ENCODE measurements at regions not wholly inside any gene's neighbourhood (a gene's known extent, or its start where the extent isn't known, plus 50 kb on each side); places are given as distances from the start of the nearest gene placed in this dataset.
"Not testable (repeated sequence)": the region's sequence is repeated elsewhere in the genome, so short reads cannot be mapped to it uniquely, and the experiment has no call there.

DNA sequence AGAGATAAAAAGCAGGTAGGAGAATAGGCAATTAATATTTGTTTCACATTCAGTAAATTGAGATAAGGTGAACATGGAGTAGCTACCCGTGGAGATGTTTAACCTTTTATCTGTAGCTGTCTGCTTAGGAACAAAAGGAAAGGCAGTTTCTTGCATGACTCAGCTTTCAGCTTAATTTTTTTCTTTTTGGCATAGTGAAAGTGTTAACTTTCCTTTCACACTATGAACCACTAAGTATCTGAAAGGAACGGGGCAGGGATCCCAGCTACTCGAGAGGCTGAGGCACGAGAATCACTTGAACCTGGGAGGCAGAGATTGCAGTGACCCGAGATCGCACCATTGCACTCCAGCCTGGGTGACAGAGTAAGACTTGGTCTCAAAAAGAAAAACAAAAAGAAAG lies 176.0 kb downstream of the LACC1 start:
- DNase-seq, result not testable (repeated sequence)

DNA sequence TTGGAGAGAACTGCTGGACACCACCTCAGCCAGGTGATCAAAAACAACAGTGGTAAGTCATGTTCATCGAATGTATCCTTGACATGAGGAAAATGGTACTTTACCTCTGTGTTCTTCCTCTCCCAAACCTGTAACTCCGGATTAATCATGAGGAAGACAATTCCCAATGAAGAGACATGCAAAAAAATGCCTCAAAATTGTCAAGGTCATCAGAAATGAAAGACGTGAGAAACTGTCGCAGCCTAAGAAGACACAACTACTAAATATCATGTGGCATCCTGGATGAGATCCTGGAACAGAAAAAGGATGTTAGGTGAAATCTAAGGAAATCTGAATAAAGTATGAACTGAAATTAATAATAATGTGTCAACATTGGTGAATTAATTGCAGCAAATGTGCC lies 178.4 kb downstream of the LACC1 start:
- no peak for DNase-seq

DNA sequence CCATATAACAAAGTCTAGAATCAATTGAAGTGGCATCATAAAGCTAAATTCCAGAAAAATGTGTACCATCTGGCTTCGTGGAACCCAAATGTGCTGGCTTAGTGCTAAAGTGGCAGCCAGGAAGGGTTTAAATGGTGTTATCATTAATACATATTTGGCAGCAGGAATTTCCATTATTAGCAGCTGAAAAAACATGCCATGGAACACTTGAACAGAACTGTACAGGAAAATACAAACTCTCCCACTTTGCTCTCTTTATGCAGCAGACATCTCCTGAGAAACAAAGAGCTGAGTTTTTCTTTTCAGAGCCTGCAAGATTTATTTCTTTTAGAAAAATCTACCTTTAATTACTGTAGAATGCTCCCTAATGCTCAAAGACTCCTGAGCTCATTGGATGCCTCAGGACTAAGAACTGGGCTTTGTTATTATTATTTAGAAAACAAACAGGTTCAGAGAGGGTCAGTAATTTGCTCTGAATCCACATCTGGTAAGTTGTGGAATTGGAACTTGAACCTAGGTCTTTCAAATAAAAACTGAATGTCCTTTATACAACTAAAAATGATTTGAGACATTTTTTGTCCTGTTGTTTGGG lies 179.0 kb downstream of the LACC1 start:
- DNase-seq, result peak; percentile 52

DNA sequence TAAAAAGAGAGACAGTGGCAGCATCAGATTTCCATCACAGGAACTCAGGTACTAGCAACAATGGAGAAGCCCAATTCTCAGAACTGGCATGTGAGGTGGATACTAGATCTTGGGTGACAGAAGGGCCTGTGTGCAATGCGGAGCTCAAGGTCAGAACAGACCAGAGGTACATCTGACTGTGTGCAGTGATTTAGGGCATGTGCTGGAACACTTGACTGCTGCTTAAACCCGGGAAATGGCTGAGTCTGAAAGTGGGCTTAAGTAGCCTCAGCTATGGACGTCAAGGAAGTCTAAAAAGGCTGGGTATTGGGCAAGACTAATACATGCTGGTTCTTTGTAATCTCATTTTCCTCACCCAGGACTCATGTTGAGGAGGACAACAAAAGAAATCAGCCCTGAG lies 182.2 kb downstream of the LACC1 start:
- DNase-seq, result no peak

DNA sequence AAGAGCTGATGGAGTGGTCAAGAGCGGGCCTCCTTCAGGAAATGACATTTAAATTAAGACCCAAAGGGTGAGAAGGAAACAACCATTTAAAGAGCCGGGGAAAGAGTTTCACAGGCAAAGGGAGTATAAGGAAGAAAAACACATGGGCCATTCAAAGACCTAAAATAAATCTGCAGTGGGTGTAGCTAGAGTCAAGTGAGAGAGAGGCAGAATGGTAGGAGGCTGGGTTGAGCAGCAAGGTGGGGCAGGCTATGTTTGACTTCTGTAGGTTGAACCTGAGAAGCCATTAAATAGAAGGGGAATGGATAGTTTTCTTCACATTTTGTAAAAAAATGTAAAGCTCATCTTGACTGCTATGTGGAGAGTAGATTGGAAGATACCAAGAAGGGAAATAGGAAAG lies 183.8 kb downstream of the LACC1 start:
- DNase-seq, result no peak

DNA sequence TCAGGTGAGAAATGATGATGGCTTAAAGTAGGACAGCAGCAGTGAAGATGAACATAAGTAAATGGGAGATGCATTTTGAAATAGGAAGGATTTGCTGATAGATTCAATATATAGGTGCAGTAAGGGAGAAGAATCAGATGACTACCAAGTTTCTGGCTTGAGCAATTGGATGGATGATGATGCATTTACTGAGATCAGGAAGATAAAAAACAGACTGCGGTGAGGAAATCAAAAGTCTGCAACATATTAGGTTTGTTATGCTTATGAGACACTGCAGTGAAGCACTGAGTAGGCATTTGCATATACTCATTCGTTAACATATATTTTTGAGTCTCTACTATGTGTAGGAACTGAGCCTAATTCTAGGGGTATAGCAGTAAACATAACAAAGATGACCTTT lies 184.2 kb downstream of the LACC1 start:
- no peak for DNase-seq

DNA sequence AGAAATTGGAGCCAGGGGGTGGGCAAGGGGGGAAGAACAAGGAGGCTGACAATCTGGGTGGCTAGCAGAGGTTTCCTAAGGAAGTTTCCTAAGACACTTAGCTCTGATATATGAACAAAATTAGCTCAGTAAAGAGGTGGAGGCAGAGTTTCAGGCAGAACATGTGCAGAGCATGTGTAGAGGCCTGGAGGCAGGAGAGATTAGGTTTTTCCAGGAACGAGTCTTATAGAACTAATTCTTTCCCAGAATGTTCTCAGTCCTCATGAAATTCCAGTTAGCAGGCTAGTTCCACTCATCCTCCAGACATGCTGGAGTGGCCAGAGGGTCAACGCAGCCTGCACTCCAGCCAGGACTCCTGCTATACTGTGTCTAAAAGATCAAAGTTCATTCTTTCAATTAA lies 184.7 kb downstream of the LACC1 start:
- no peak for DNase-seq

DNA sequence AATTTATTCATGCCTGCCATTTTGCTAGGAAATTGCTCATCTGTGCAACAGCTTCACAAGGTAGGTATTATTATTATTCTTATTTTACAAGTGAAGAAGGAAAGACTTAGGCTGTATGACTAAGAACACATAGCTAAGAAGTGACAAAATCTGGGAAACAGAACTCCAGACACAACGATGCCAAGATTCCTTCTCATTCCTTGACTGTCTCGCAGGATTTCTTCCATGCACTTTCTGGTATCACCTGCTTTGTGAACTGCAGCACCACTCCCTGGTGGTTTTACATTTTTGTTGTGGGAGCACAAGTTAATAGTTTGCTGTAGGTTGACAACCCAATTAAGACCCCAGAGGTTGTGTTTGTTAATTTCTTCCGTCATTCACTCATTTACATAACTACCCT lies 188.5 kb downstream of the LACC1 start:
- DNase-seq, result peak; percentile 49

DNA sequence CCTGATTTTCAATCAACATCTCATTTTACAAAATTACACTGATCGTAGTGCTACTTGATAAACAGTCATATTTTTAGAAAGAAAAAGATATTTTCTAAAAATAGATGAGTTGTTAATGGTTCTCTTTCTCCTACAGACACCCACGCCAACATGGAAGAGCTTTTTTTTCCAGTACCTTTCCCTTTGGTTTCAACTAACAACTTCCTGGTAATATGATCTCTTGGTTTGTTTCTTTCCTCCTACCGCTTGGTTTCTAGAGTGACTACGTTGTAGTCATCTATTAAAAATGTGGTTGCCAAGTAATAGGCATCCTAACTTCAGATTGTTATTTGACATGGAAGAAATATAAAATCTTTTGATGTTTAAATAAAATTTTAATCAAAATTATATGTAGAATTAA lies 189.0 kb downstream of the LACC1 start:
- DNase-seq, result peak; percentile 63

DNA sequence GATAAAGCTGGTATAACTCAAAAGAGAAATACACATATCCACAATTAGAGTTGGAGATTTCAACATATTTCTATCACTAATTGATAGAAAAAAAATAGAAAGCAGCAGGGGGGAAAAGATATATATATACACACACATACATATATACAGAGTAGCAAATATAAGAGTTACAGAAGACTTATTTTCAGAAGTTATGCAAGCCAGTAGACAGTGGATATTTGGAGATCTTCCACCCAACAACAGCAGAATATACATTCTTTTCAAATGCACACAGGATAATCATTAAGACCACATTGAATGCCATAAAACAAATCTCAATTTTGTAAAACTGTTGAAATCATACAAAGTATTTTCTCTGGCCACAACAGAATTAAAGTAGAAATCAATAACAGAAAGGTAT lies 192.8 kb downstream of the LACC1 start:
- DNase-seq, result no peak

DNA sequence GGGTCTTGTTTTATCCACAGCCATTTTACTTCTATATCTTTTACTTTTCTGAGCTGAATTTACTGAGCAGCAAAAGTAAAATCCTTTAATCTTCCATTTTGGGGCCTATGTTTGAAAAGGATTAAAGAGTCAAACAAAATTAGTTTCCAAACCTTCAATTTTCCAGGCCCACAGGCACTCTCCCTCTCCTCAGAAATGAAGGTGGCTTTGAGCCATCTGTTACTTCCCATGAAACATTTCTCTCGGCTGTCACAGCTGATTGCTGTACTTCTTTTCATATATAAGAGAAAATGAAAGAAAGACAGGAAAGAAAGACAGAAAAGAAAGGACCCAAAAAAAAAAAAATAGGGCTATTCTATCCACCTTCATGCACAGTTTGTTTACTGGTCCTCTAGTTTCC lies 194.9 kb downstream of the LACC1 start:
- no peak for DNase-seq

DNA sequence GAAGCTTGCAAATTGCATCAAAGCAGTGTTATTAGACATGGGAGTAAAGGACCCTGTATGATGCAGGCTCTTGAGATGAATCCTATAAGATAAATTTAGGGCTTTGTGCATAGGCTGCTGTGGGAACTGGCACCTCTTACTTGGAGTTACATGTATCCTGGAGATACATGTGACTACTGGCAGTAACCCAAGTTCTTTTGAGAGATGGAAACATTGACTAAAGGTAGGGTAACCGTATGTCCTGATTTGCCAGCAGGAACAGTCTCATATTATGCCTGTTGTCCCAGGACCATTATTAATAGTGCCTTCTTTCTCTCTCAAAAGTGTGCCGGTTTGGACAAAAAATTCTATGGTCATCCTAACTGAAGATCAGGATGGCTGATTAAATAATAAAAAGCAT lies 195.4 kb downstream of the LACC1 start:
- no peak for DNase-seq

DNA sequence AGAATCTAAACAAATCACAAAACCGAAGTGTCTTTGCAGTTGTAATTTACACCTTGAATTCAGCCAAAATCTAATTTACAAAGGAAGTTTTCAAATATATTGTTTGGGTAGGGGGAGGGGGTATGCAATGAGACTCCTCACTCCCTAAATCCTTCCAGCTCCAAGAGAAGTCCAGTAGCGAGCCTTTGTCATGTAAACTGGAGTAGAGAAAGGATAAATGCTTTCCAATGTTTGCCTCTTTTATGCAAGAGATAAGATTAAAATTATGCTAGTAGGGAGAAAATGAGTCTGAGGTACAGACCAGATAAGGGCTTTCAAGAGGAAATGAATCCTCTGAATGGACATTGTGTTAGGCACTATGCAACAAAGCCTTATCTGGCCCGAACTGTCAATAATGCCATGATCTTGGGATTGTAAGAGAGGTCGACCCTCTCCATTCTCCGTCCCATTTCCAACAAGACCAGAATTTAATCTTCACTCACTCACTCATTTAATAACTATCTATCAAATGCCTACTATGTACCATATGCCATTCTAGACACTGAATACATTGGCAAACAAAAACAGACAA lies 199.2 kb downstream of the LACC1 start:
- DNase-seq, result no peak

DNA sequence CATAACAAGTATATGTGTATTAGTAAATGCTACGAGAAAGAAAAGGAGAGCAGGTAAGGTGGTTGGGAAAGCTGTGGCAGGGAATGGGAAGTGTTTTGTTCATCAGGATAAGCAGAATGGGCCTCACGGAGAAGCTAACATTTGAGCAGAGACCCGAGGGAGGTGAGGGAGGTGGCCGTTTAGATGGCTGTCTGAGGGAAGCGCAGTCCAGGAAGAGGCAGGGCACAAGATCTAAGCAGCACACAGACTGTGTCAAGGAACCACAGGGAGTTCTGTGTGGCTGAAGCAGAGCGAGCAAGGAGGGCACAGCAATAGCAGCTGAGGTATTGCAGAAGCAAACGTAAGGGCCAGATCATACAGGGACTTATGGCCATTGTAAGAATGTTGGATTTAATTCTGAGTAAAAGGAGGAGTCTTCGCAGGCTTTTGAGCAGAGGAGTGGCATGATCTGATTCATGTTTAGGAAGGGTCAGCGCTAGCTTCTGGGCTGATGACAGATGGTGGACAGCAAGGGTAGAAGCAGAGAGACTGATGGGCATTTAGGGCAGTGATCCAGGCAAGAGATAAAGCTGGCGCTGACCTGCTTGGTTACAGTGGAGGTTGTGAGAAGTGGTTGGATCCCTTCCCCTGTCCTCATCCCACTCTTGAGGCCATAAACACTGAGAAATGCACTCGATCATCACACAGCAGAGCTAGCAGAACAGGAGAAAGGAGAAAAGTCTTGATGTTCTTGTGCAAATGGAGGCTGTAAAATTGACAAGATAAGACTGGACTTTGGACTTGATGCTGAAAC lies 199.9 kb downstream of the LACC1 start:
- no peak for DNase-seq

DNA sequence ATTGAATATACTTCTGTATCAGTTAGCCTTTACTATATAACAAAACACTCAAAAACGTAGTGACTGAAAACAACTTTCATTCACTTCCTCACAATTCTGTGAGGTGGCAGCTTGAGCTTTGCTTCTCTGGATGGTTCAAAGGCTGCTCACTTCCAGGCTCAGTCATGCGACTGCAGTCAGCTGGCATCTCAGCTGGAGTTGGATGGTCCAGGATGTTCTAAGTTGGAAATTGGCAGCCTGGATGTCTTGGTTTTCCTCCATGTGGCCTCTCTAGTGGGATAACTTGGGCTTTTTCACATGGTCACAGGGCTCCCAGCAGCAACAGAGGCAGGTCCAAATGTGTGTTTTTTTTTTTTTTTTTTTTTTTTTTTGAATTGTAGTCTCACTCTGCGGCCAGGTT lies 204.4 kb downstream of the LACC1 start:
- DNase-seq, result no peak

DNA sequence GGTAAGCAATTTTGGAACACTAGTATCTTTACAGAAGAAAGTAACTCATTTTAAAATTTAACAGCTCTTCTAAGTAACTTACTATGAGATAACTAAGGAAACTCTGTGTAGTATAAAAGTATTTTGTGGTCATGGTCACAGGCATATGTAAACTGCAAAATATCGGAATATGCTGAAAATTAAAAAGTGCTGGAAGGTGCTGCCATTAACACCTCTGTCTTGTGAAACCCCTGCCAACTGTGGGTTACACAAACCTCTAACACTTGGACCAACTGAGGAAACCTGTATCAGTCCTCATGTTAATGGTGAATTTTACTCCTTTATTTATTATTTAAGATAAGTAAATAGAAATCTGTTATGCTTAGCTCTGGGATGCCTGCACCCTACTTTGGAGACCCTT lies 206.7 kb downstream of the LACC1 start:
- no peak for DNase-seq

DNA sequence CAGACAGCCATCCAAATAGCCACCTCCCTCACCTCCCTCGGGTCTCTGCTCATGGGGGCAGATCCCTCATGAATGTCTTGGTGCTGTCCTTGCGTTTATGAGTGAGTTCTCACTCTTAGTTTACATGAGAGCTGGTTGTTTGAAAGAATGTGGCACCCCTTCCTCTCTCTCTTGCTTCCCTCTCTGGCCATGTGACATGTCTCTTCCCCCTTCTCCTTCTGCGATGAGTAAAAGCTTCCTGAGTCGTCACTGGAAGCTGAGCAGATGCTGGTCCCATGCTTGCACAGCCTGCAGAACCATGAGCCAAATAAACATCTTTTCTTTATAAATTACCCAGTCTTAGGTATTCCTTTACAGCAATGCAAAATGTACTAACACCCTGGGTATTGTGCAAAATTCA lies 208.7 kb downstream of the LACC1 start:
- DNase-seq, result no peak

DNA sequence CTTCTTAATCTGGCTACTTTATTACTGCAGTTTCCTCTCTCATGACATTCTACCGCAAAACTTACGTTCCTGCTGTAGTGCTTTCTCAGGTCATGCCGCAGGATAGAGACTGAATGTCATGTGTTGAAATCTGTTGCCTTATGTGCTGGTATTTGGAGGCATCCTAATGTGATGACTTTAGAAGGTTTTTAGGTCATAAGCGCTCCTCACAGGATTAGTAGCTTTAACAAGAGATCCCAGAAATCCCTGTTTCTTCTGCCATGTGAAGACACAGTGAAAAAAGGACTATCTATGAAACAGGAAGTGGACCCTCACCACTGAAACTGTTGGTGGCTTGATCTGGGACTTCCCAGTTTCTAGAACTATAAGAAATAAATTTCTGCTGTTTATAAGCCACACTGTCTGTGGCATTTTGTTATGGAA lies 209.3 kb downstream of the LACC1 start:
- no peak for DNase-seq

DNA sequence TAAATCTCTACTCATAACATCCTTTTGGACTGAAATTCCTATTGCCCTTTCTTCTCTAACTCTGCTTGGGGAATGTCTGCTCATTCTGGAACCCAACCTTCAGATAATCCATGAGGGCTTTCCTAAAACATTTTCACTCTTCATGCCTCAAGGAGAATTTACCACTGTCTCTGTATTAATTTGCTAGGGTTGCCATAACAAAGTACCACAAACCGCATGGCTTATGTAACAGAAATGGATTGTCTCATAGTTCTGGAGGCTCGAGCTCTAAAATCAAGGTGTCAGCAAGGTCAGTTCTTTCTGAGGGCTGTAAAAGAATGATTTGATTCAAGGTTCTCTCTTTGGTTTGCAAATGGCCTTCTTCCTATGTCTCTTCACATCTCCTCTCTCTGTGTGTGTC lies 209.7 kb downstream of the LACC1 start:
- no peak for DNase-seq

DNA sequence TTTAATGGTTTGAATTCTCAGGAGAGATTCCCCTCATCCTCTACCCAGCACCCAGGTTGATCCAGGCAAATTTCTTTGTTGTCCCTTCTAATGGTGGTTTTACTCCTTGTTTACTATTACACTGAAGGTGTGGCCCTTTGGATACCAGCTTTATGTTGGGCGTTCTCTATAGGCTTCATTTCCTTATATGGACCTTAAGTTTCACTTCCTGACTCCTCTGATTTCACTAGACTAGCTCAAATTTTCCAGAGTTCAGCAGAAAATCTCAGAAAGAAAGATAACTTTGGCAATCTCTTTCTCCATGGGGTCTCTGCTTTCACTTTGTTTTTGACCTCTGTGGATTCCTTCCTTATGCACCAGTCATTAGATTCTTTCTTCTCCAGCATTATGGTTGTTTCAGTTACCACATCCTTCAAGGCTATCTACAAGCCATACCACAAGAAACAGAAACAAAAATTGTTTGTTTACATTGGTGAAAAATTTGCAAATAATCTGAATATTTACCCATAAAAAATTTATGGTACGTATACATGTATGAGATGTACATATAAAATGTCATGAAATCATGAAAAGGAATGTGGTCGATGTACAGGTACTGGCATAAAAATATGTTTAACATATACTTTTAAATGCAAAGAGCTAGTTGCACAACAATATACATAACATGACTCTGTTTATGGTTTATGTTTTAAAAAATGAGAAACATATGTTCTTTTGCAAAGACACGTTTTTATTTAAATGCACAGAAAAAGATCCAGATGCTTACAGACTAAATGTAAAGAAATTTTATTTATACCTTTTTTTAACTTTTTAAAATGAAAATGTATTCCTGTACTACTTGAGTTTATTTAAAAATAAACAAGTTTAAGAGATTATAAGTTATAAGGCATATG lies 212.6 kb downstream of the LACC1 start:
- DNase-seq, result no peak

DNA sequence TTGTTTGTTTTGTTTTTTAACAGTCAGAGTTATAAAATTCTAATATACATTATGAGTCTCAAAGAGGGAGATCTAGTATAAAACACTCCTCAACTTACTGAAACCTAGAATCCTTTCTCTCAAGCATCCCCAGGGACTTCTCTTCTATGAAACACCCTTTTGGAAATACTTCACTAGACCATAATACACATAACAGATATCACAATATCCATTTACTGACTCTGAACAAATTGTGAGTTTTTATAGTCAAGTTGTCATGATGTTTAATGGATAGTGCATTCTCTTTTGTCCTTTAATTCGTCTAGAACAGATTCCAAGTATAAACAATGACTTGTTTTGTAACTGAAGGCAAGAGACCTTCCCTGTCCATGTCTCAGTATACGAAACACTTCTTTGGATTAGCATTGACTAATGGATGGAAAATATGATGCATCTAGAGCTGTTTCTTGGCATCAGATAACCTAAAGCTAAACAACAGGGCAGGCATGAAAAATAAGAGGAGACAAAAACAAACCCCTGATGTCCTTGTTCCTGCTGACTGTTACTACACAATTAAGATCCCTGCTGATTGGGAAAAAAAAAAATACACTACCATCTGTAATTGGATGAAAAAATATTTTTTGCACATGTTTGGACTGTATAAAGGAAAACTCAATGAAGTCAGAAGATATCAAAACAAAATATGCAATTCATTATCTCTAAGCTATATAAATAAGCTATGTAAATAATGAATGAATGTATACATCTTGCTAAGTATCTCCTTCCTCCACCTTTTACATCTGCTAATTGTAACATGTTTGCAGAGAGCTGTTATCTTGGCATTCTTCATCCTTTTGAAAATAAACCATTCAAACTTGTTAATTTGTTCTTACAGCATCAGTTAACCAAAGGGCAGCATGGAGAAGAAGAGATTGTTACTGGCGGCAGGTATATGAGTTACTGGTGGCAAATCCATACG lies 214.2 kb downstream of the LACC1 start:
- DNase-seq, result no peak

DNA sequence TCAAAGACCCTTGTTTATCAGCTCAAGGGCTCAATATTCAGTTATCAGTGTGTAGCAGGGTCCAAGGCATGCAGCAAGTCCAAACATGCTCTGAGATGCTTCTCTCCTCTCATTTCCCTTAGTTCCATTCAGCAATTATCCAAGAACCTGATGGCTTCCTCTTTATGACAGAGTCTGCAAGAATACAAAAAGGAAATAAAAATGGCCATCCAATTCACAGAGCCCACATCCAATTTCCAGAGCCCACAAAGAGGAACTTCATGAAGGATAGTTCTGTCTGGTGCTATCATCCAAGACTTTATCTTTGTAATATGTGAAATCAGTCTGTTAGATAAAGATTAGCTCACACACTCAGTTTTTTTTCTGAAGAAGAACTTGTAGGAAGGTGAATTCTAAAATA lies 217.2 kb downstream of the LACC1 start:
- DNase-seq, result no peak

Data from fibroblast of skin of scalp (primary cell).